ENCODE measurements at regions not wholly inside any gene's neighbourhood (a gene's known extent, or its start where the extent isn't known, plus 50 kb on each side); places are given as distances from the start of the nearest gene placed in this dataset.
A peak's percentile ranks its signal among the peaks of the same experiment; 100 is the strongest.

DNA sequence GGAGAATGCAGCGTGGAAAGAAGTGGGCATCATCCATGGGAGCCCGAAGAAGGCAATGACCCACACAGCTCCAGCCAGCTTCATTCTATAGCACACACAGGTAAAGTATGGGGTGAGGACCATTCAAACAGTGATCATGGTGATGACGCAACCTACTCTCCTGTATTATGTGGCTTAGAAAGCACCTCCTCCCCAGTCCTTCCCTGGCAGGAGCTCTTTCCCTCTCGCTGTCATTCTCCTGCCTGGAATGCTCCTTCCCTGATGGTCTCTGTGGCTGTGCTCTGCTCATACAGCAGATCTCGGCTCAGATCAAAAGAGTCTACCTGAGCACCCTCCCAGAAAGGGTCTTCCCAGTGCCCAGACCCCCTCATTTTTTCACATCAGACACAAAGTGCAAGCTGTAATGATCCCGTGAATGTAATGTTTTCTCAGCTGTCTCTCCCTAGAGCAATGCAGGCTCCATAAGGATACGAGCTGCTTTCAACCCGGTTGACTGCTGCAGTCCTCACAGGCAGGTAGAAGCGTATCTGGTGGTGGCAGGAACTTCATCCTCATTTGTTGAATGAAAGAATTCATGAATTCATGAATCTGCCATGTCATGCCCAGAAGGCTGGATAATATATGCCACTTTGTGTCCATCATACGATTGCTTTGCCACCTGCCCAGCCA is 248.8 kb downstream of the HS3ST3A1 start:
- DNase-seq: no peak

DNA sequence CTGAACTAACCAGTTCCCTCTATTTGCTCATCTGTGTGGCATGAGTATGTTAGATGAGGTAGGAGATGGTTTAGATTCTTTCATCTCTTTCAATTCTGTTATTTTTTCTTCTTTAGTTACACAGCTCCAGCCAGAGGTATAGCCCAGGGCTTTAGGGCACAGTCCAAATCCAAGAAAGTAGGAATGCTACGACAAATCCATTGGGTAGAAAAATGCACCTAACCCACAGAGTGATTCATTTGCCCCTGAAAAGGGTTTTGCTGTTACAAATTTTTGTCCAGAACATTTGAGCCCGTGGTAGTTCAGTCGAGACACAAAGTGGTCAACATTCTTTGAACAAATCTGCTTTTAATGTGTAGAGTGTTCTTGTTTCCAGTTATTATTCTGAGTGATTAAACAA is 250.7 kb downstream of the HS3ST3A1 start:
- DNase-seq: no peak

DNA sequence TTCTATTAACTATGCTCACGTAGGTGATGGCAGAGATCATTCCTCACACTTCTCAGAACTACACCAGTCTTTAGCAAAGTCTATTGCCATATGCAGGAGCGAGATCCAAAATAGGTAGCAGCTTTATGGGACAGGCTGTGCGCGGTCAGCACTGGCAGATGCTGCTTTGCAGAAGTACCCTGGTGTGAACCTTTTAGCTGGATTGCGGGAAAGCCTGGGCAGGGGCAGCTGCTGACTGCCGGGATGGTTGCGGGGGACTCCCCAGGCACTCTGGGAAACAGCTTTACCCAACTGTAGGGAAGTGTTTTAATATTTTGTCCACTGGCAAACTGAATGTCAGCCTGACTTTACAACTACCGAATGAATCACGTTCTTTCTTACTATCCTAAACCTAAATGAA is 251.3 kb downstream of the HS3ST3A1 start:
- DNase-seq: no peak

DNA sequence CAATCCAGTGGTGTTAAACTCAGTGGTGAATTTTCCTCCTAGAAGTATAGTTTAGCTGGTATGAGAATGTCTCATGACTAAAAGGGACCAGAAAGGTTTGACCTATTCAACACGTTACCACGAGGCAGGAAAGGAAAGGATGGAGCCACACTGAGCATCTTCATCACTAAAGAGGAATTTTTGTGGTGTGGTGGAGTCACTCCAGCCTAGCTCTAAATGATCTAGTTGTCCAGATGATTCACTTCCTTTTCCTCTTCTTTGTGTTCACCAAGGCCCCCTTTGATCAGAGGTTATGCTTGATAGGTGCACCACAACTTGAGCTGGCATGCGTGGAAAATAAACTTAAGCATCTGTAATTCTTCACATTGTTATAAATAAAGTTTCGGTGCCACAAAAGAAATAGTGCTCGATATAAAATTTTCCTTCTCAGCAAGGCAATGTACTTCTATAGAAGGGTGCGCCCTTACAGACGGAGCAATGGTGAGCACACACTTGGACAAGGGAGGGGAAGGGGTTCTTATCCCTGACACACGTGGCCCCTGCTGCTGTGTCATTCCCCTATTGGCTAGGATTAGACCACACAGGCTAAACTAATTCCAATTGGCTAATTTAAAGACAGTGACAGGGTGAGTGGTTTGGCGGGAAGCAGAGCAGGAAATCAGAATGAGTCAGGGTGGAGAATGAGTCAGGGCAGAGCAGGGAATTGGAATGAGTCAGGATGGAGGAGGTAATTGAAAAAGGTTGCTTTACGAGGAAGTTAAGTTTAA is 254.6 kb downstream of the HS3ST3A1 start:
- no peak for DNase-seq

DNA sequence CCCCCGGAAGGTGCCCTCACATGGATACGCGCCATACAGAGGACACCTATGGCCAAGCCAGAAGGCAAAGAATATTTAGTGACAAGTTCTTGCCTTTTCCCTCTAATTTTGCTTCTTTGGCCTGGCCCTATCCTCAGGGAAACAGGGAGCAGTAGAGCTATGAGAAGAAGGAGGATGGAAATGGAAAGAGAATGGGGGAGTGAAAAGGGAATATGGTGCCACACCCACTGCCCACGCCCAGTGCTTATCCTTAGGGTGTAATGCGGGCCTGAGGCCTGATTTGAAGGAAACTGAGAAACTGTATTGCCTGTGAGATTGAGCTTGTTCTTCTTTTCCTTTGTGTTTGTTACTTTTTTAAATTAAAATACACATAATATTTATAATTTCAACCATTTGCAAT is 255.1 kb downstream of the HS3ST3A1 start:
- DNase-seq: no peak

DNA sequence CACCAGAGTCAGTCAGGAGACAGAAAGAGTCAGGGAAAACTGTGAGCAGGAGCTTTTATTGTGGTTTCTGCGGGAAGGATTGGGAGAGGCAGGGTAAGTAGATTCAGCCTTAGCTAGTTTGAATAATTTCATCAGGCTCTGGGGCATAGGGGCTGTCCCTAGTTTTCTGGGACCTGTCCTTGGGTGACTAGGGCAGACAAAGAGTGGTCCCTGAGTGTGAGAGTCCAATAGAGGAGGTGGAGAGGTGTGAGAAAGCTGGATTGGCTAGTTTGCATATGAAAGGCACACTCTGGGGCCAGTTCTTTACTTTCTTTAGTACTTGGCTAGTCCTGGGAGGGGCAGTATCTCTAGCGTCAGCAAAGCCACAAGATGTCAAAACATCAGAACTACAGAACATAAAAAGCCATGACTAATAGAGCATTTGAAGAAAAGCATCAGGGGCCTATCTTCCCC is 255.6 kb downstream of the HS3ST3A1 start:
- DNase-seq: no peak

DNA sequence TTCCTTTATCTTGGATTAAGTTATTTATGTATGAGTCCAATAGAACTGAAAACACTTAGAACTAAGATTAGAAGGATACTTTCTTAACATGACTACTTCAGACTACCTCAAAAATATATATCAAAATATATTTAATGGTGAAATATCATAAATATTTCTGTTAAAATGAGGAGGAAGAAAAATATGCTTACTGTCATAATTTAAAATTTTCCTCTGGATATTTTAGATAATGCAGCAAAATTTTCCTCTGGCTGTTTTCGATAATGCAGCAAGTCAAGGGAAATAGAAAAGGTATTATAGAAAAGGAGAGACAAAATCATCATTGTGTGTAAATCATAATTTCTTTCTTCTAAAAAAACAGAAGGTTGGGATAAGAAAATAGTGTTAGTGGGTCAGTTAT is 263.3 kb downstream of the HS3ST3A1 start:
- DNase-seq: no peak

DNA sequence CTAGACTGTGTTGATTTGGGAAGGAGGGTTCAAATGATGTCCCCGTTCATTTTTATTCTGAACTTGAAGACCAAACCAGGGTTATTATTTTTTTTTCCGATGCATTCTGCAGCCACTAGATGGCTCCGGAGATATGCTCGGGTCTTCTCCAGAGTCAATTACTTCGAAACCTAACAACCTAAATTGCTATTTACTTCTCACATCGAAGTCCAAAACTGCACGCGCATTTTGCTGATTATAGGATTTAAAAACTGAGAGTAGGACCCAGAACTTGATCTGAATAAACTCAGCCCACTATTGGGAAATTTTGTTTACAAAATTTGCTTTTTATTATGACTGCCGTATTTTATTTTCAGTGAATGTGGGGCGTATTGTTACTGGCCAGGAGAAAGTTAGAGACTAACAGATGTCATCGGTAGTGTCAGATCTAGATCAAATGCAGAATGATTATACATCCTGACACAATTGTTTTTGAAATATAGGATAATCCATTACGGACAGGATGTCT is 263.8 kb downstream of the HS3ST3A1 start:
- DNase-seq: no peak

DNA sequence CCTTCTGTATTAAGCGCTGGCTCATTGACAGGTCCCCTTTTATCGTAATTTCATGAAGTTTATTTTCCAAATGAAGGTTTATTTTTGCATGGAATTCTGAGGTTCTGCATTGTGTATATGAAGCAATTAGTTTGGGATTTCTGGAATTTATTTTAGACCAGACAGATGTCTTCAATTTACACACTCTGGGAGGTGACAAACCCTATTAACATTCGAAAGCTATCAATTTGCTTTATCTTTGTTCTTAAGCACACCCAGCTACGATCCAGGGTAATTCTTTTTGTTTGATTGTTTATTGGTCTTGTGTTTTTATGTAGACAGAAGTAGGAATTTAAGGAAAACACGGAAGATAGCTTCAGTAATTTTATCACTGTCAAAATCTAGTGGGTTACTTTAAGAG is 264.6 kb downstream of the HS3ST3A1 start:
- DNase-seq: no peak

DNA sequence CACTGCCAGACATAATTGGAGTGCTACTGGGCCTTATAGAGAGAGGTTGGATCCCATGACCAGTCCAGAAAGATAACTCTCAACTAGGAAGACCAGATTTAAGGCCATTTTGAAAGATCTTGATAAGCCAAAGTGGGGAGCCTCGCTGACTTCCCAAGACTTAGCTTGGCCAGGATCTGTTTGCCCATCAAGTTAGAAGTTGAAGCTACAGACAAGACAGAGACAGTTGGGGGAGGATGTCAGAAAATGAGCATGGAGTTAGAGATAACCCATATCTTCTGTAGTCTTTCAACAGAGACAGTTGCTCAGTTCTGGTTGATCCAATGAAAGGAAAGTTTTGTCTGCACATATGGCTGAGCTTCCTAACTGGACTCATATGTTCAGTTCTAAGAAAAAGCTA is 267.4 kb downstream of the HS3ST3A1 start:
- no peak for DNase-seq

DNA sequence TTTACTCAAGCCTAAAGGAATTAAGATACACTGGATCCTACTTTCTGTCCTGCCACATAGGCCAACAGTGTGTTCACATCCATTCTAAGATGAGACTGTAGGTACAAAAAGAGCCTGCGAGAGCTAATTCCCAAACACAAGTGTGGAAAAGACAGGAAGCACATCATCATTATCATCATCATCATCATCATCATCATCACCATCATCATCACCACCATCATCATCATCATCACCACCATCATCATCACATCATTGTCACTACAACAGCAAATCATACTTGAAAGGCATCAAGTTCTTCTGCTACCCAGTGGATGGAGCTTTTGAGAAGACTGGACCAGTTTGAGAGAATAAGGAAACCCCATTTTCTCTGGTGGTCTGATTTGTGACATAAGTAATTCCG is 268.1 kb downstream of the HS3ST3A1 start:
- DNase-seq: no peak

DNA sequence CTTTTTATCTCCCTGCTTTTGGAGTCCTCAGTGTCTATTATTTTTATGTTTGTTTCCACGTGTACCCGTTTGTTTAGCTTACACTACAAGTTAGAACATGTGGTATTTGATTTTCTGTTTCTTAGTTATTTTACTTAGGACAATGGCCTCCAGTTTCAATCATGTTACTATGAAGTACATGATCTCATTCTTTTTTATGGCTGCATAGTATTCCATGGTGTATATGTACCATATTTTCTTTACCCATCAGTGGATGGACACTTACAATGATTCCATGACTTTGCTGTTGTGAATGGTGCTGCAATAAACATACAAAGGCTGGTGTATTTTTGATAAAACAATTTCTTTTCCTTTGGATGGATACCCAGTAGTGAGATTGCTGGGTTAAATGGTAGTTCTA is 269.5 kb downstream of the HS3ST3A1 start:
- no peak for DNase-seq

DNA sequence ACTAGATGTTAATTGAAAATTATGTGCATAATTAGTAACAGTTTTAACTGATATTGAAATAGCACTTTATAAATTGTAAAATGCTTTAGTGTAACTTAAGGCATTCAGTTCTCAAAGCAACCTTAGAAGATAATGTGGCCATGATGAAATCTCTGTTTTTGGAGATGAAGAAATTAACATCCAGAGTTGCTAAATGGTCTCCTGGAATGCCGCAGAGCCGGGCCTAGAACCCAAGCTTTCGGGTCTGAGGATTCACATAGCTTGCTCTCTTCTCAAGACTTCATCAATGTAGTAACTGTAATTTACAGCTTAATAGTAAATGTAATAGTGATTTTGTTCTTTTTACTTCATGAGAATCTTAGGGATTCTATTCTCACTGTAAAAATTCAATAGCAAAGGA is 272.3 kb downstream of the HS3ST3A1 start:
- DNase-seq: no peak

DNA sequence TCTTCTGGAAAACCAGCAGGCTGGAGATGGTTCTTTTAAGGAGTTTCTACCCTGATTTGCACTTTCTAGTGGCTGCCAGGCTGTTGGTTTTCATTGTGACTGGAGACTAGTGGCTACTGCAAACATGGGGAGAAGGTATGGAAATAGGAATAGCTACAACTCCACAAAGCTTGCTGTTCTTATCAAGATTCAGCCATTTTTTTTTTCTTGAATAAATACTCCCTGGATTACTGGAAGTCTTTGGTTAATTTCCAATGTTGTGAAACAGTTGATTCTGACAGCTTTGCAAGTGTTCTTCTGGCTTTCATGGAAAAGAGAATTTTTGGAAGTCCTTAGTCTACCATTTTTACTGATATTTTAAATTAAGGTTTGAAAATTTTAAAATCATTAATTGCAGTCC is 277.7 kb downstream of the HS3ST3A1 start:
- DNase-seq: no peak

DNA sequence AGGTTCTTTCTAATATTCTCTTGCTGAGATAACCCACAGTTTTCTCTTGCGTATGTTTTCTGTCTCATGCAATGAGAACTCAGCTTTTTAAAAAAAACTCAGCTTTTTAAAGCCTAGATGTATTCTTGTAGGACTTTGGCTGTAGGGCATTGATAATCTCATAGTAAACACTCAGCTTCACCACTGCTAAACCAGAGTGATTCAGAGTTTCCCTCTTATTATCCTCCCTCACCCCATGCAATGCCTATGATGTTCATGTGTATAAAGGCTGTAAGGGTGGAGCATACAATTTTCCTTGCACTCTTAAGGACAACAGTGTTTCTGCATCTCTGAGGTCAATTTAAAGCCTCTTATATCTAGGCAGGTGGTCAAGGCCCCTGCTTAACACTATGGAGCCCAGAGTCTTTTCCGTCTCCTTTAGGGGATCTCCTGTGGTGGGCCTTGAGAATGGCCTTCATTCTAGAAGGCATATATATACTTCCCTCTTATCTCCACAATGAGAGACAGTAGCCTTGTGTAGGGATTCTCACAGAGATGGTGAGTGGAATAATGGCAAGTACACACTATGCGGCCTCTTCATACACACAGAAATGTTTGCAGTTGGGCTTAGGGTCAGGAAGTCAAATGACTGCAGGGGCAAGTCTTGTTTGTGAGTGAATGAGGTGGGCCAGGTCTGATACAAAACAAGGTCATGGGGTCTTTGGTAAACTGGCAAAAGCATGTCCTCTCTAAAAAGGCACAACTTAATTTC is 279.6 kb downstream of the HS3ST3A1 start:
- DNase-seq: no peak

DNA sequence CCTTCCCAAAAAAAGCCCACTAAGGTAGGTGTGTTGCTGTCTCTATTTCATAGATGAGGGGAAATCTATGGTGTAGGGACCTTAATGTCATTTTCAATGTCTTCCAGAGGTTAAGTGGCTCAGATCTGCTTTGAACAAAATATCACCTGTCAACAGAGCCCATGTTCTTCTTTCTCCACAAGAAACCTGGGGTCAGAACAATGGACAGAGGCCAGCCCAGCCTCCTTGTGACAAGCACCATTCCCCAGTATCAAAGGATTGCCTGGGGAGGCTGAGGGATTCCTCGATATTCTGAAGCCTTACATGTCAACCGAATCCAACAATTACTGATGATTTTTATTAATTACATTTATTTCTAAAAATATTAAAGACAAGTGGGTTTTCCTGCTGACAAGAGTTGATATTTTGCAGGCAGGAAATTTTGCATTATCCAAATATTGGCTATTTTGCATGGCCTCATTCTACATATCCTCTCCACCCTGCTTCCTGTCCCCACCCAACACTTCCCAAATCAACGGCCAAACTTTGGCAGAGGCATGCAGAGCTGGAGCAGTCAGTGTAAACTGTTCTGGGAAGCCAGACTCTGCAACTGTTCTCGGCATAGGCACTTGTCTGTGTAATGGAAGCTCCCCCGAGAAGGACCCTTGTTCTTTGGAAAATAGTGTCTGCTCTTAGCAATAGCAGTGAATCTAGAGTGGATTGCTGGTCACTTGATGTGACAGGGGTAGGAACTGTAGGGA is 281.5 kb downstream of the HS3ST3A1 start:
- DNase-seq: no peak

DNA sequence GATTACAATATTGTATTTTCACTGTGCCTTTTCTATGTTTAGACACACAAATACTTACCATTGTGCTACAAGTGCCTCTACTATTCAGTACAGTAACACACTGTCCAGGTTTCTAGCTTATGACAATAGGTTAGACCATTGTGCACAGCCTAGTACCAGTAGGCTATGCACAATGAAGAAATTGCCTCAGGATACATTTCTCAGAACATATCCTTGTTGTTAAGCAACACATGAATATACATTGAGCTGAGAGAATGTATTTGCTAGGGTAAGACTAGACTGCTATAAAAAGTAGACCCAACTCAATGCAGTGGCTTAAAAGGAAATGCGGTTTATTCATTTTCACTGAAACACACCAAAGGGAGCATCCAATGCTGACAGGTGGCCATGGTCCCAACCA is 285.1 kb downstream of the HS3ST3A1 start:
- no peak for DNase-seq

DNA sequence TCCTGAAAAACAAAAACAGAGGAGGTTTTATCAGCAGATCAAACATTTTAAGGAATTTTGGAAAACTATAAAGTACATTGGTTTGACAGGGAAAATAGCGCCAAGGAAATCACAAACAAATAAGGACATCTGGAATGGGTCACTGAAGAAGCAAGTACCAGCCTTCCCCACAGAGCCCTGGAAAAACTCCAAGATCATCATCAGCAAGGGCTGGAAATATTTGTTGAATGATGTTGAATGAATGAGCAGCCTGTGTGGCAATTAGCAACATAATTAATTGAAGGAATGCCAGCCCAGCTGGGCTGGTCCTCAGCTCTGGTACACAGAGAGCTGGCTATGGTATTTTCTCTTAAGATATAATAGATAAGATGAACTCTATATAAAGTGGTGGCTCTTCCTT is 290.4 kb downstream of the HS3ST3A1 start:
- no peak for DNase-seq

DNA sequence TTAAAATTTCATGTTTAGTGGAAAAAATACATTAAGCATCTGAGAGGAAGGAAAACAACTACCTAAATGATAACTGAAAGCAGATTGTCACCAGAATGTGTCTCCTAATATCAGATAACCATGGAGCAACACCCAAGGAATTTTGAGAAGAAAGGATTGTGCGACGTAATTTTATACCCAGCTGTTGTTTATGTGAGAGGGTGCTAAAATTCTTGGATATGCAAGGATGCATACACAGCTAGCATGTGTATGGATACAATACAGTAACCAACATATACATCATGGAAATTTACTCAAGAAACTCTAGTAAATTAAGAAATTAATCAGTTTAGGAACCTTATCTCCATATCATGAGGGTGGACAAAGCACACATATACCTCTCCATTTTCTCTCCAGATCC is 290.9 kb downstream of the HS3ST3A1 start:
- no peak for DNase-seq

DNA sequence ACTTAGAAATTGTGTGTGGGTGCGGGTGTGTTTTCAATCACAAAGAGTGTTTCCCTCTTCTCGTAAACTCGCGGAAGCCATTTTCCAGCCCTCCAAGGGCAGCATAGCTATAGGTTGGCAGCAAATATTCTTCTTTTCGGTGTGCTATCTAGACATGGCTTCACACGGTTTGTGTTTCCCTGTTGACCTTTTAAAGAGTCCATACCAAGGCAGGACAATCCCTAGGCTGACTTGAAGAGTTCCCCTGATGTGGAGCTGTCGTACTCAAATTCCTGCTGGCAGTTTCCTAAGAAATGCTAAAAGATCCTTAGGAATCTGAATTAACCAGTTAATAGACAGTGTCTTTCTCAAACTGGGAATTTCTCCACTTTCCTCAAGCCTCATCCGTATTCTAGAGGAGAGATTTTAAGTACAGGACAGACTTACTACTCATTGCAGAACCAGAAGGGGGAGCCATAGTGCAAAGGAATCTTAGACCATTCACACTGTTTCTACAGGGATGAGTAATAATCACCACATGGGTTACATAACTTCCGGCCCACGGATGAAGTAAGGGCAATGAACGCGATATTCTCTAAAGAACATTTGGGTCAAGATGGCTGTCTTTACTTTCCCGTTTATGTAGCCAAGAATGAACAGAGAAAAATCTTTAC is 288.6 kb upstream of the ELAC2 start:
- peak; percentile 2 for DNase-seq

DNA sequence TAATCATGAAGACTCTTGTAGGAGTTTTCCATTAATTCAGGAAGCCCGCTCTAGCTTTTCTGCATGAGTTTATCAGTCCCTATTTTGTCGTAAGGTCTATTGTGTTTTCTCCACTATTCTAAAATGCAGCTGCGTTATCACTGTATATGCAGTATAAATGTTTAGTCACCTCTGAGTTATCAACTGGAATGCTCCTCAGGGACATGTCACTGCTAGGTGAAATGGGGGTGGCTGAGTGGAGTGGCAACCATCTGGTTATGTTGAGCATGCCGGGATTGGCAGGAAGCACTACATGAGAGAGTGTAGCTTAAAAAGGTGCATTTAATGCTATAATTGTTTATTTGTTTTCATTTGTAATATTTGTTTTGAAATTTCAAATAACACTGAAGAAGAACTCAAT is 285.2 kb upstream of the ELAC2 start:
- no peak for DNase-seq

DNA sequence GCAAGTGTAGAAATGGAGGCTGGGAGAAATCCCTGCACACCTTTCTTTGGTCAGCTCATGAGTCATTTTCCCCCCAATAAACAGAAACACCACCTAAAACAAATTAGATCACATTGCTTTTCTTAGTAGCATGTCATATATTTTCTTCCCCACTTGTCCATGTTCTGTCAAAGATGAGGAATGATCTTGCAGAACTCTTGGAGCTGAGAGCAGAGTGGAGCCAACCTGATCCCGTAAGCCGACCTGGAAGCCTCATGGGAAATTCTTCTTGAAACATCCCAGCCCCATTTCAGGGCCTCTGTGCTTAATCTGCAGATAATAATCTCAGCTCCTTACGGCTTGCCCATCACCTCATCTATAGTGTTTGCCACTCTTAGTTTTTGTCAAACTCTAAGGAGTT is 284.6 kb upstream of the ELAC2 start:
- no peak for DNase-seq

DNA sequence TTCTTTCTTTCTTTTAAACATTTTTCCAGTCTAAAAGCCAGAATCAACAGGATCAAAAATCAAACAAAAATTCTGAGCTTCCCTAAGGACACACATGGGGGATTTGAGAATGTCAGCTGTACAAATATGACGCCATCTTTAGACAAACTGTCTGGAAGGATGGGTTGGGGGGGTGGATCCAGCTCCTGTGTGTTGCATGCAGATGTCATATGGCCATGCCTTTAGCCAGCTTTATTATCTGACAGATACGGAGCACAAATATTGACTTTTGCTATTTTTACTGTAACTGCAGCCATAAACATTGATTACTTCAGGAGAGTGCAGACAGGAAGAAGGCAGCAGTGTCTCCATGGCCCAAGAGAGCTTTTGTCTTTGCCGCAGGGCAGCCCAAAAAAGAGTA is 279.4 kb upstream of the ELAC2 start:
- DNase-seq: no peak
